SK-MEL-5 (cell line): ENCODE measurements at regions not wholly inside any gene's neighbourhood (a gene's known extent, or its start where the extent isn't known, plus 50 kb on each side); places are given as distances from the start of the nearest gene placed in this dataset.

Source experiments
- DNase-seq: peaks from one replicate; pipeline ENCODE4 v3.0.0-alpha.2; 2016; ENCODE audit warnings: low read depth, low spot score
- in situ Hi-C: cut with HindIII; loops from 2 replicates; pipeline ENCODE4 v1.10.0; 2016; ENCODE audit warnings: low sequenced_read_pairs, high pct_unique_total_duplicates, low pct_unique_long_range_greater_than_20kb

DNA sequence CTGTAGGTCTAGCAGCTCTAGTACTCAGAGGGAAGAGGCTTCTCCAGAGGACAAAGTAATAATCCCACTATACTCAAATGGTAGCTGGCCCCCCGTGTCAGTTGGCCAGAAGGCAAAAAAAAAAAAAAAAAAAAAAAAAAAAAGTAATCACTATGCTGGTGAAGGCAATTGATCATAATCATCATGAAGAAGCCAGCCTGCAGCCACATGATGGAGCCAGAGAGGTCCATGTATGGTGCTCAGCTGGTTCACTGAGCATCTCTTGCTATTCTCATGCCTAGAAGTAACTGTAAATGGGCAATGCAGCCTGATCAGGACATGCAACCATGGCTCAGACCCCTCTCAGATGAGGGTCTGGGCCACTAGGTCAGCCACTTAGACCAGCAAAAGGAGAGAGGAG is 378.8 kb downstream of the MED13L start:
- in situ Hi-C loops: no loop called here
- DNase-seq: peak; percentile 33

DNA sequence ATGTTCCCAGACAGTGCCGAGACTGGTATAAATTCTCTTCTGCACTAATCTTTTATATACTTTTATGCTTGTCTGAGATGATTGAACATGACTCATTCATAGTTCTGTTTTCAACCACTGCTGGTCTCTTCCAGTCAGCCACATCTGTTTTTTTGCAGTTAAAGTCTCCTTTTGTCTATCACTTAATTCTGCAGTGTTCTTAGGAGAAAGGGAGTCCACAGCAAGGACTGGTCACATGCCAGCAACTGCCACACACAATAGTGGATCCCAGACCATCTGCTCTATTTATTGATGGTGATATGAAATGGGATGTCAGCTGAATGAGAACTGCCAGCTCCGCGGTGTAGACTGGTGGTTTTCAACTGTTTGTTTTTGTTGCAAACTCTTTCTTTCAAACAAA is 379.8 kb downstream of the MED13L start:
- in situ Hi-C loops: no loop called here
- peak; percentile 22 for DNase-seq

DNA sequence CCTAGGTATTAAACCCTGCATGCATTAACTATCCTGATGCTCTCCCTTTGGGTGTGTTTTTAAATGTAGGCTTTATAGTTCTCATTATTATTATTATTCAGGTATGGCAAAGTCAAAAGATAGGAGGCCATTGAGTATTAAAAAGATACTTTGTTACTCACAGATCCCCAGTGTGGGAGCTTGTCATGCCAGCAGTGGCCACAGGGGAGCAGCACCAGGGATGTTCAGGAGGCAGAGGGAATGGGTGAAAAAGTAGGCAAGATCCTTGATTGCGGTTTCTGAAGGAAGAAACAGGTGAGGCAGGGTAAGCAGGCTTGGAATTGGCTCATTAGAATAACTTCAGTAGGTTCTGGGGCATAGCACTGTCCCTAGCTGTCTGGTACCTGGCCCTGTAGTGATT is 382.2 kb downstream of the MED13L start:
- in situ Hi-C loops: no loop called here
- peak; percentile 41 for DNase-seq

DNA sequence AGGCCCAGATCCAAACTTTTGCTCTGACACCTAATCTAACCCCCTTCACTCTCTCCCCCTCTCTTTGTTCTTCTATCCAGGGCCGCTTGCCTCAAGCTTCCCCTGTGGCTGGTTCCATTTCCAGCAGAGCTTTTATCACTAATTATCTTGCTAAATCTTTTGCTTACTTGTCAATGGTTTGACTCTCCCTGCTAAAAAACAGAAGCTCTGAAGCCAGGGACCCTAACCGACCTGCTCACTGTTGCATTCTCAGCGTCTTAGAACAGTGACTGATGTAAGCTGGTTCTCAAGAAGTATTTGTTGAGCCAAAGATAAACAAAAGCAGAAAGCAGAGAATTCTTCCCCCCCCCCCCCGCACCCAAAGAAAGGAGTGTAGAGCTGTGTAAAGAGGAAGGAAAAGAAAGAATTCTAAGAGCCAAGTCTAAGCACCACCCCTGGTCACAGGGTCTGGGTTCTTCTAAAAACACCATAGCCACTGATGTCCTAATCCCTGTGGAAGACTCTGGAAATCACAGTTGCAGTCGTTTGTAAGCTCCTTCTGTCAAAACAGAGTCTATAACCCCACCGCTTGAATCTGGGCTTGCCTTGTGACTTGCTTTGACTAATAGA is 385.8 kb downstream of the MED13L start:
- DNase-seq: no peak
- in situ Hi-C loops: no loop called here

DNA sequence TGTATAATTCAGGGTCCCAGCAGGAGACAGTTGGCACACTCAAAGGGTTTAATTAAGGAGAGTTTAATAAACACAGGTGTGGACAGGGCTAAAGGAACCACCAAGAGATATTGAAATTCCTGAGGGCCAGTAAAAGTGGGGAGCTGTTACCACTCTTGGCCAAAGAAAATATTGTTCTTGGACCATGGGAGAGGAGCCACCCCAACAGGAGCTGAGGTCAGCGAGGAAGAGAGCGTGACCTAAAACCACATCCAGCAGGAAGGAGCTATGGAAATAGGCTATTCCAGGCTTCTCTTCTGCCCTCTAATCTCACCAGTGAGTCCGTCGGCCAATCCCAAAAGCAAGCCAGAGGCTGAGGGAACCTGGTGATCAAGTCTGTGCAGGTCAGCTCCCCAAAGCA is 390.8 kb downstream of the MED13L start:
- no peak for DNase-seq
- in situ Hi-C loops: no loop called here

DNA sequence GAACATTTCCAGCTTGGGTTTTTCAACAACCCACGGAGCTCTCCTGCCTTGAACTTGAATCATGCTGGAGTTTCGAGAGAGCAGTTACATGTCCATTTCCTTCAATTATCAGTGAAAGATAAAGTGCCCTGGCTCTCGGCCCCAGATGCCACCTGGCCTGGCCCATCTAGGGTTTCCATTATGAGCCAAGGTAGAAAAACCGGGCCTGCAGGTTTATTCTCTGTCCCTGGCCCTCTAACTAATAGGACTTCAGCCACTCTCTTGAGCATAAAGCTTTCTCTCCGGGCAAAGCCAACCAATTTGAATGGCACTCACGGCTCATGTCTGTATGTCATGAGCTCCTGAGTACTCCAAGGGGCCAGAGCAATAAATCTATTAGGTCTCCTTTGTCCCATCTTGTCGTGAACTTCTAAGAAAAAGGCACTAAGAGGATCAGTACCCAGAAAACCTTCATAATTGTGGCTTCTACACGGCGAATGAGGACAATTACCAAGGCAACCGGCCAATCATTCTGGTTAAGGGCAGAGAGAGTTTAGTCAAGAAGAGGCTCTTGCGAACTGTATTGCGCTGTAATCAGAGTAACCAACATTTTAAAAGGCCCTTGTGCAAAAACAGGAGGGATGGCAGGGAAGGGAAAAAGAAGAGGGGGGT is 392.3 kb downstream of the MED13L start:
- in situ Hi-C loops: no loop called here

DNA sequence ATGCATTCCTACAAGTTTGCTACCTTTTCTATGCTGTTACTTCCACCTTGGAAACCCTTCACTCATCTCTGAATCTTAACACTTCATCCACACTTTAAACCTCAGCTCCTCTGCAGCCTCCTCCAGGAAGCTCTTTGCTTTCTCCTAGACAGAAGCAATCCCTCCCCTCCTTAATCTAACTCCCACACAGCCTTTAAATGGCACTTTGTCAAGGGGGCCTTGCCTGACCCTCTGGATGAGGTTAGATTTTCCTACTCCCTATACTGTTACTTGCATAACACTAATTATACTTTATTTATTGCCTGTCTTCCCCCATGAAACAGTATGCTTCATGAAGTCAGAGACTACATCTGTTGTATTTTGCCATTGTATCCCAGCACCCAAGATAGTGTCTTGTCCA is 394.6 kb downstream of the MED13L start:
- in situ Hi-C loops: no loop called here
- no peak for DNase-seq

More for the DNA sequence above, 392.3 kb downstream of the MED13L start:
- no peak for DNase-seq

DNA sequence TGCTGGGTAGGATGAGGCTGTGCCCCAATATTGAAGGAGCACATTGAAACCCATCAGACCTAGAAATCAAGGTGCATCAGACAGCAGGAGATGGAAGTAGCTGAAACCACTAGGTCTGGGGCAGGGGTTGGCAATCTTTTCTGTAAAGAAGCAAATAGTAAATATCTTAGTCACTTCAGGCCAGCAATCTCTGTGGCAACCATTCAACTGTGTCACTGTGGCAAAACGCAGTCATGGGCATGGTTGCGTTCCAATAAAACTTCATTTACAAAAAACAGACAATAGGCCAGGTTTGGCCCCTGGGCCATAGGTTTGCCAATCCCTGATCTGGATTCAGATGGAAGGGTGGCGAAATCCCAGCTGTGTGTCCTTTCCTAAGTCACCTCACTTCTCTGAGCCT is 397.3 kb downstream of the MED13L start:
- no peak for DNase-seq
- in situ Hi-C loops: no loop called here

DNA sequence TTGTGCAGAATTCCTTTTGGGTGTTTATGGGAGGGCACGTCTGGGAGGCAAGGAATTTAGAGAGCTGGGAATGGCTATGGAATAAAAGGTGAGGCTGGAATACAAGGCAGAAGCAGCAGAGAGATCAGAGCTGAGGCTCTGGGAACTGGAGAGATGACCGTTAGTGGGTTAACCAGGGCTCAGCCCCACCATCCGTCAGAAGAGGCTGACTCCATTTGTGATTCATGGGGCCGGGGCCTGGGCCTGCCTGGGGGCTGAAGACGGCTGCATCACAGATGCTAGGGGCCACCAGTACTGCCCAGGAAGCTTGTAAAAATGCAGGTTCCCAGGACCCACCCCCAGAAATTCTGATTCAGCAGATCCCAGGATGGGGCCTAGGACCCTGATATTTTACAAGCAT is 398.1 kb downstream of the MED13L start:
- no peak for DNase-seq
- in situ Hi-C loops: no loop called here

DNA sequence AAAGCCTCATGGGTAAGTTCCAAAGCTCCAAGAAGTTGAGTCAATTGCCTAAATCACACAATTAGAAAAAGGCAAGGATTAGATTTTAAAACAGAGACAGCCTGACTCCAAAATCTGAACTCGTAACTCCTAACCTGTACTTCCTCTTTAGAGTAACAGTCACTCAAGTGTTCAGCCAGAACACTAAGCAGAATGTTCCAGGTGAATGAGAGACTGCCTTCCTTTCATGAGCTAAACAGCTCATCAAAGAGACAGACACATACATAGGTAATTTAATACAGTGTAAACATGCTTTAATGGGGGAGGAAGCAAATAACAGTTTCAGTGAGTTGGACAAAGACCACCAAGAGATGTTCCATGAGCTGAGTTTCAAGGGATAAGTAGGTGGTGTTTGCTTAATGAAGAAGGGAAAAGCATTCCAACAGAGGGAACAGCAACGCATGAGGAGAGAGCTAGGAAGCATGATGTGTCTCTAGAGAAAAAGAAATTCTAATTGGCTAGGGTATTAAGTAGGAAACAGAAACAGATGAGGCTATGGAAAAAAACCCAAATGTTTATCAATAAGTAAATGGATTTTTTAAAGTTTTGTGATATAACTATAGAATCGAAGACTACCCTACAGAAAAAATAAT is 403.9 kb downstream of the MED13L start:
- in situ Hi-C loops: no loop called here
- no peak for DNase-seq

DNA sequence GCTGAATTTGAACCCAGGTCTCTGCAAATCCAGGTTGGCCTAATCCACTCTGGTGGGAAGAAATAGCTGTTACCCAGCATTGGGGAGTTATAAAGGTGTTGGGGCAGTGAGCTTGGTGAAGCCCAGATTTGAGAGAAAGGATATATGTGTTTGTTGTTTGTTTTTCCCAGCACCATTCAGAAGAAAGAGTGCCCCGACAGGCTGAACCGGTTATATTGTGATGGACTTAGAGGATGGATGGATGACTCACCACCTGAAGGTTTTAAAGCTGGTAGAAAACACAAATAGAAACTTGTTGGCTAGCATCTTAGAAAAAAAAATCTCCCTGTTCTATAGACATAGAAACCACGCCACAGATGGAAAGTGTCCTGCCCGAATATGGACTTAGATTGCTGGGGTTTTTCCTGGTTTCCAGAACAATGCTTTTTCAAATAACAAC is 404.6 kb downstream of the MED13L start:
- in situ Hi-C loops: no loop called here
- no peak for DNase-seq

DNA sequence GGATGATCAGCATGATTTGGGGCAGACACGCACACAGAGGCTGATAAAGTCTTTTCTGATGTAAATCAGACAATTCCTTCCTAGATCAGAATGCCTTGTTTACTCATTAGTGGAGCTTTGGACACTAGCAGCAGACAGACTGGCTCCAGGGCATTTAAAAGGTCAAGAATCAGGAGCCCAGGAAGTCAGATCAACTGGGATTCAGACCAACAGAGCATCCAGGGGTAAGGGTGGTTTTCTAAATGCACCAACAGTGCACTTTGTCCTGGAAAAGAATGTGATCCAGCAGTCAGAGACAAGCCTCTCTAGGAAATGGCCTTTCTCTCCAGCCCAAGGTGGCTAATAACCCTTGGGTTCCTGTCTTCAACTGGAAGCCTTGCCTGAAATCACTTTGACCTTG is 405.3 kb downstream of the MED13L start:
- peak; percentile 35 for DNase-seq
- in situ Hi-C loops: no loop called here

DNA sequence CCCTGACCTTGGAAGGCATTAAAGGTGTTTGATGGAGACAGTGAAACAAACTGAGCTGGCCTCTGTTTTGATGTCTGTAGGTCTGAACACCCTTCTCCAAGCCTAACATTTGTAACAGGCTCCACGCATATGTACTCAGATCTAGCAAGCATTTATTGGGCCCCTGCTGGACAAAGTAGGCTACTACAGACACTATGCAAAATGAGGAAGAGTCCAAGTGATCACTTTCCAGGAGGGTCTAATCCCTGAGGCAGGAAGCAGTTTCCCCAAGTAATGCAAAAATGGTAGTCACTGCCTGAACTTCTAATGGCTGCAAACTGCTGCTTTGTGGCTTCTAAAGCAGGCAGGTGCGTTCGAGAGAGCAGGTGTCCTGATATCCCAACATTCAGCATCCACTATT is 405.8 kb downstream of the MED13L start:
- peak; percentile 76 for DNase-seq

DNA sequence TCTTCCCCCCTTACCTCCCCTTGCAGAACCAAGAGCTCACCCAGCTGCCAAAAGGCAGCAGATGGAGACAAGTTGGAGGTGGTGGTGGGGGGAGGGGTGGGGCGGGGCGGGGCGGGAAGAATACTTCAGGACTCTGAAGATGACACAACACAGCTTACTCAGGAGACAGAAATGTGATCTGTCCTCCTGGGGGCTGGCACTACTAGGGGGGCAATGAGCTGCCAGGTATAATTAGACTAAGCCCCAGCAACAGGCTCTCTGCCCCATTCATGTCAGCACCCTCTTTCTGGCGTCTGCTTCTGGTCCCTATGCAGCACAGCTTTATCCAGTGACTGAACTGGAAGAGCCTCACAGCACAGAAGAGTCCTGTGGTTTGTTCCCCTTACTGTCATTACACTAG is 407.0 kb downstream of the MED13L start:
- in situ Hi-C loops: no loop called here

More for the DNA sequence above, 405.8 kb downstream of the MED13L start:
- in situ Hi-C loops: no loop called here

DNA sequence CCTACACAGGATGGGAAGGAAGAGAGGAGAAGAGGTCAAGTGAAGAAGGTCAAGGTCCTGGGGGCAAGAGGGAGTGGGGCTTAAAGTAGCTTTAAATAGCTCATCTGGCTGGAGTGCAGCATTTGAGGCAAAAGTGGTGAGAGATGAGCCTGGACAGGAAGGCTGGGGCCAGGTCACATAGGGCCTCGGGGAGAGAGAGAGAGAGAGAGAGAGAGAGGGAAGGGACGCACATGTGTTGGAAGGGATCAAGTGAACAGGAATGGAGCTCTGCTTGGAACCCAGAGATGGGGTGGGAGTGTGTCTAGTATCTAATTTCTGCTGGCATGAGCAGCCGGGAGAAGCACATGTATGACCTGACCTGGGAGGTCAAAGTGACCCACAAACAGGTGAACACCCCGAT is 407.5 kb downstream of the MED13L start:
- in situ Hi-C loops: no loop called here
- no peak for DNase-seq

More for the DNA sequence above, 407.0 kb downstream of the MED13L start:
- no peak for DNase-seq

DNA sequence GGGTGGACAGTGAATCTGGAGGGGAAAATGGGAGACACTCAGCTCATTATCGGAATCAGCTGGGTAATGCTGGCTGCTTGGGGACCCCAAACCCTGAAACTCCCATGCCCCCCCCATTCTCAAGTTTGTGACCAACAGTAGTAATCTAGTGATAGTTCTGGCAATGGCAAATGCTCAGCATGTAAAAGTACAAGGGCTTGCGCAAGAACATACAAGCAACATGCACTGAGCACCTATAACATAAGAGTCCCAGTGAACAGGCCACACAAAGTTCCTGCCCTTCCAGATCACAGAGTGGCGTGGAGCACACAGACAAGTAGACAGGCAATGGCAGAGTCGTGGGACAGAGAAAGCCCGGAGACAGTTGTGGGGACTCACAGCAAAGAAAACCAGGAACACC is 407.9 kb downstream of the MED13L start:
- no peak for DNase-seq
- in situ Hi-C loops: no loop called here

DNA sequence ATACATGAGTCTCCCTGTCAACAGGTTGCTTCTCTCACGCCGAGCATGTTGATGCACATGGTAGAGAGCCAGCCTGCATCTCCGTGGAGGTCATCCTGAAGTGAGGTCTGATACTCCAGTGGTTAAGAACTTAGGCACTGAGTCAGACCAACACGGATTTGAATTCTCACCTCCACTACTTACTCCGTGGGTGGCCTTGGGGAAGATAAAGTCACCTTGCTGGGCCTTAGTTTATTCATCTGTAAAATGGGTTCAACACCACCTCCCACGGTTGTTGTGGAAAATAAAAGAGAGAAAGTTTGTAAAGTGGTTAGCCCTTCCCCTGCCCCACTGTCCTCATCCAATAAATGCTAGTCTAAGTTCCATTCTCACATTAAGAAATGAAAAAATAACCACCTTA is 408.9 kb downstream of the MED13L start:
- in situ Hi-C loops: no loop called here
- DNase-seq: no peak

DNA sequence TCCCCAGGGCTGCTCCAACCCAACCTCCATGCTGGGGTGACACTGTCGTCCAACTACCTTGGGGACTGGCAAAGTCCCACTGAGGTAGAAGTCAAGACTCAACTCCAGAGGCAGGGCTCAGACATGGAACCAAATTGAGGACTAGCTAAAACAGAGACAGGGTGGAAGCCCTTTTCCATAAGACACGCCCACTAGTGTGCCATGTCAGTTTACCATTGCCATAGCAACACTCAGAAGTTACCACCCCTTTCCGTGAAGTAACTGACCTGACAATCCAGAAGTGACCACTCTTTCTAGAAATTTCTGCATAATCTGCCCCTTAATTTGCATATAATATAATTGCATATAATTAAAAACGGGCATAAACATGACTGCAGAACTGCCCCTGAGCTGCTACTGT is 409.6 kb downstream of the MED13L start:
- peak; percentile 5 for DNase-seq
- in situ Hi-C loops: no loop called here

DNA sequence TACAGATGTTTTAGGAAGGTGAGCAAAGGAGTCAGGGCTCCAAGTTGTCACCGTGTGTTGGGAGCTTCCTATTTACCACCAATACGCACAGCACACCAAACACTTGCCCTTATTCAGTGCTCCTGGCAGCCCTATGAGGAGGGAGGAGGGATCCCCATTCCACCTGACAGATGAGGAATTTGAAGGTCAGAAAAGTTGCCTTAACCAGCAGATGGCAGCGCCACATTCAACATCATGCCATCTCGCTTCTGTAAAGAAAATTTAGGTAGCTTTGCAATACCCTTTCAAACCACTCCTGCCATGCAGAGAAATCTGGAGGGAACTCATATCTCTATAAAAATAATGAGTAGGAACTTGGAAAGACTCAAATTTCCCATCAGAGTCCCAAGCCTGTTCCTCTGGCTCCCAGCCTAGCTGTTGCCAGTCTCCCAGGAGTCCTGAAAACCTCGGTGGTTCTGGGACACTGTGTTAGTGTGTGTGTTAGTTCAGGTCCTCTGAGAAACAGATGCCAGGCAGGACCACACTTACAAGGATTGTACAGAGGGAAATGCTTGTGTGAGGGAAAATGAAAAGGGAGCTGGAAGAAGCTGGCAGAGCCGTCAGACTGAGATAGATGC is 410.5 kb downstream of the MED13L start:
- in situ Hi-C loops: no loop called here
- no peak for DNase-seq
